CD4-positive, CD25-positive, alpha-beta regulatory T cell (primary cell): ENCODE measurements at regions not wholly inside any gene's neighbourhood (a gene's known extent, or its start where the extent isn't known, plus 50 kb on each side); places are given as distances from the start of the nearest gene placed in this dataset.

Experiments
- ATAC-seq, 2 donors: fragments of 150-1000 bp; cut with Tn5 transposase; one replicate each; pipeline ENCODE4 v1.10.0; 2021; ENCODE audit warnings: low read depth in 2 of 2, moderate number of reproducible peaks in 2 of 2, moderate library complexity in 1 of 2
- DNase-seq, 3 donors: peaks; one replicate each; pipeline versions ENCODE4 v3.0.0 to v3.0.0-alpha.2; 2012 to 2022; ENCODE audit warnings: mixed read lengths in 1 of 3
- H3K27ac ChIP-seq: one replicate; pipeline ENCODE4 v1.7.0; 2013; ENCODE audit warnings: mild to moderate bottlenecking, low read length; ENCODE audit not compliant: insufficient read depth, poor library complexity, severe bottlenecking
- H3K27me3 ChIP-seq: one replicate; pipeline ENCODE4 v1.7.0; 2013; ENCODE audit warnings: low read length; ENCODE audit not compliant: control insufficient read depth, insufficient read depth
- H3K36me3 ChIP-seq: one replicate; pipeline ENCODE4 v1.7.0; 2013; ENCODE audit warnings: mild to moderate bottlenecking, low read length, moderate library complexity; ENCODE audit not compliant: control insufficient read depth, insufficient read depth
- H3K4me1 ChIP-seq: 2 replicates; pipeline ENCODE4 v1.7.0; 2013; ENCODE audit warnings: mild to moderate bottlenecking, low read length; ENCODE audit not compliant: insufficient read depth, control insufficient read depth, poor library complexity, severe bottlenecking
- H3K4me3 ChIP-seq: one replicate; pipeline ENCODE4 v1.7.0; 2013; ENCODE audit warnings: low read depth, mild to moderate bottlenecking, low read length, moderate library complexity
- H3K9me3 ChIP-seq, 2 experiments: 1 replicate in 1 of 2; 2 replicates in 1 of 2; pipeline ENCODE4 v1.7.0; 2013; ENCODE audit warnings: low read length in 2 of 2, mild to moderate bottlenecking in 1 of 2, moderate library complexity in 1 of 2; ENCODE audit not compliant: control insufficient read depth in 2 of 2
- H3K27ac Mint-ChIP-seq, 3 donors: one replicate each; pipeline ENCODE4 v1.8.0; 2020 to 2022; ENCODE audit warnings: mild to moderate bottlenecking in 3 of 3, mixed read lengths in 3 of 3, moderate library complexity in 2 of 3
- H3K27me3 Mint-ChIP-seq: one replicate; pipeline ENCODE4 v1.8.0; 2022; ENCODE audit warnings: mild to moderate bottlenecking, mixed read lengths
- H3K36me3 Mint-ChIP-seq: one replicate; pipeline ENCODE4 v1.8.0; 2020; ENCODE audit warnings: mixed read lengths
- H3K4me1 Mint-ChIP-seq, 4 donors: one replicate each; pipeline ENCODE4 v1.8.0; 2020 to 2022; ENCODE audit warnings: mixed read lengths in 4 of 4, mild to moderate bottlenecking in 1 of 4
- H3K4me3 Mint-ChIP-seq, 4 donors: one replicate each; pipeline ENCODE4 v1.8.0; 2020 to 2022; ENCODE audit warnings: mild to moderate bottlenecking in 4 of 4, mixed read lengths in 4 of 4, moderate library complexity in 3 of 4
- H3K9me3 Mint-ChIP-seq, 7 donors: one replicate each; pipeline ENCODE4 v1.8.0; 2020 to 2022; ENCODE audit warnings: mixed read lengths in 7 of 7, mild to moderate bottlenecking in 3 of 7, moderate library complexity in 2 of 7

DNA sequence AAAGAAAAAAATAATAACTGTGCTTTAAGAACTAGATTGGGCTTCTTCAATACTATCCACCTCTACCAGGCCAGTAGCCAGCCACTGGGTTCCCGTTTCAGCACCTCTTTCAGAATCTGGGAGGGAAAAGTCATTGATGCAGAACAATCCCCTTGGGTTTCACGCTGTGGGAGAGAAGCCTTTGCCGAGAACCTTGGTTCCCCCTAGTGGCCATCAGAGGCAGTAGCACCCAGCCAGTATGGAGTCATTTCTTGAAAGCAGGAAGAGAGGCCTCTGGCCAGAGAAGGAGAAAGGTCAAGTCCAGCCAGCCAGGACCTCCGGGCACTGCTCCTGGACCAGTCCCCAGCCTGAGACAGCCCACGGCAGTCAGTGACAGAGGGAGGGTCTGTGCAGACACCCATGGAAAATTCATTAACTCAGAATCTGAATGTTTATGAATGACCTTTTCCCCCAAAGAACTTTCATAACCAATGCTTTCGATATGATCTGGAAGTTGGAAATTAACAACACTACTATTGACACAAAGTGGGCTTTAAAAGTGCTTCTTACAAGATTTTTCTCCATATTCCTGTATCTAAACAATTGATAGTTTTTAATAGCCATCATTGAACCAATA lies 51.2 kb upstream of the CDH5 start:
- DNase-seq (peak; percentile 24 to 58 (median 39)), ATAC-seq (peak; percentile 65 to 71)
- no peaks in the 10 kb centered on the region for H3K36me3 Mint-ChIP-seq
- no peak overlapping the region for H3K4me3 ChIP-seq
- no peak overlapping the region for H3K27ac ChIP-seq
- peaks cover 0 to 4% (median 2%) of the 10 kb centered on the region in 4 donors for H3K4me1 Mint-ChIP-seq
- no peaks in the 10 kb centered on the region for H3K36me3 ChIP-seq
- H3K27me3 ChIP-seq, result peaks cover 3% of the 10 kb centered on the region
- no peaks in the 10 kb centered on the region for H3K9me3 Mint-ChIP-seq
- H3K27me3 Mint-ChIP-seq, result no peaks in the 10 kb centered on the region
- no peak overlapping the region for H3K4me3 Mint-ChIP-seq
- H3K4me1 ChIP-seq, result no peaks in the 10 kb centered on the region
- no peaks in the 10 kb centered on the region for H3K9me3 ChIP-seq
- H3K27ac Mint-ChIP-seq, result no peak overlapping the region

DNA sequence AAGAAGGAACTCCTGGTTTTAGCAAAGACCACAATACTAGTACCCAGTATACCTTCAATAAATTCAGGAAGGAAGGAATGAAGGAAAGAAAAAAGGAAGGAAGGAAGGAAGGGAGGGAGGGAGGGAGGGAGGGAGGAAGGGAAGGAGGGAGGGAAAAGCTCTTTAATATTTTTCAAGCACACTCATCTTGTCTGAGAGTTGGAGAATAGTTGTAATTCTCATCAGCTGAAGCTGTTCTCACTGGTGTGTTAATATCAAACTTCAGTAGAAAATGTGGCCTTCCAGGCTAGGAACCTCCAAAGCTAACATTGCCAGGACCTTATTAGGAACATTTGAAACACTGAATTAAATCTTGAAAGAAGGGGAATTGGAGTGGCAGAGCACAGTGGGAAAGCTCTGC lies 55.2 kb upstream of the CDH5 start:
- H3K36me3 Mint-ChIP-seq, result no peaks in the 10 kb centered on the region
- no peak for ATAC-seq
- H3K4me1 Mint-ChIP-seq, result peaks cover 0 to 4% (median 2%) of the 10 kb centered on the region in 4 donors
- Histone ChIP-seq H3K4me1 (no peaks in the 10 kb centered on the region), H3K9me3 (no peaks in the 10 kb centered on the region), H3K4me3 (no peak overlapping the region), H3K27ac (no peak overlapping the region), H3K27me3 (no peaks in the 10 kb centered on the region), H3K36me3 (no peaks in the 10 kb centered on the region)
- H3K27ac Mint-ChIP-seq, result no peak overlapping the region
- H3K27me3 Mint-ChIP-seq, result no peaks in the 10 kb centered on the region
- no peak overlapping the region for H3K4me3 Mint-ChIP-seq
- no peaks in the 10 kb centered on the region for H3K9me3 Mint-ChIP-seq
- no peak for DNase-seq

DNA sequence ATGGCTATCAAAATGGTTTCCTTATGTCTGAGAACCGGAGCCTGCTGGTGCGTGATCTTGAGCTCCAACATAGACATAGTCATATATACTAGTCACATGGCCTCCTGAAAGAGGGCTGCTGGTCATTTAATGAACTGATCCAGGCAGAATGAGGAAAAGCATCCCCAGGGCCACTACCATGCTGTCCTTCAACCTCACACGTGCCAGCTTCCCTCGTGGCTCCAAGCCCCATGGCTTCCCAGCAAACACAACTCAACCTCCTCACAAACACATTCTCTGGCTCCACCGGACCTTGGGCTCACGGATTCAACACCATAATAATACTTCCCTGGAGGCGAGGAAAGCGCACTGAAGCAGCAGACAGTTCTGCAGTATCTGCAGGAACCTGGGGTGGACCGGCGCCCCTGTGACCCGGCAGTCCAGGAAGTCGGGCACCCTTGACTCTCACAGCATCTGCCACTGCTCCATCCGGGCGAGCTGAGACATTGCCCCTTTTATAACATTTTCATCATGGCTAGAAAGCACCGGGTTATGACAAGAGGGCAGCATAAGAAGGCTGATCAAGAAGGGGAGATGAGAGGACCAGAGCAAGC lies 57.2 kb upstream of the CDH5 start:
- H3K27me3 ChIP-seq, result no peaks in the 10 kb centered on the region
- Mint-ChIP-seq H3K9me3 (no peaks in the 10 kb centered on the region), H3K4me1 (no peaks in the 10 kb centered on the region), H3K36me3 (no peaks in the 10 kb centered on the region), H3K27ac (no peak overlapping the region), H3K4me3 (no peak overlapping the region), H3K27me3 (no peaks in the 10 kb centered on the region)
- H3K4me1 ChIP-seq, result no peaks in the 10 kb centered on the region
- no peak overlapping the region for H3K4me3 ChIP-seq
- ATAC-seq, result no peak
- no peak for DNase-seq
- H3K9me3 ChIP-seq, result no peaks in the 10 kb centered on the region
- no peaks in the 10 kb centered on the region for H3K36me3 ChIP-seq
- no peak overlapping the region for H3K27ac ChIP-seq

DNA sequence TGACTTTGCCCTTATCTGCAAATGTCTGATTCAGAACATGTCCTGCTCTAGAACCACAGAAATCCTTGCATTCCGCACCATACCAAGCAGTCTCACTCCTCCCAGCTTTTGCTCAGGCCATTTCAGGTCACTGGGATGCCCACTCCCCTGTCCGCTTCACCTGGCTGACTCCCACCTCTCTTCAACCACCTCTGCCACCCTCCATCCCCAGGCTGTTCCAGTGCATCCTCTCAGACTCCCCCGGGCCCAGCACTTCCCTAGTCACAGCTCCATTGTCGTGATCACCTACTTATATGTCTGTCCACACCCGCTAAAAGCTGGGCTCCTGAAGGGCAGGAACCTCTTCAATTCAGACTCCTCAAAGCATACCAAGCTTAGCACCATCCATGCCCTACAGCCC lies 58.4 kb upstream of the CDH5 start:
- ATAC-seq (no peak), DNase-seq (no peak)
- Mint-ChIP-seq H3K36me3 (no peaks in the 10 kb centered on the region), H3K9me3 (no peaks in the 10 kb centered on the region), H3K4me3 (no peak overlapping the region), H3K27me3 (no peaks in the 10 kb centered on the region), H3K27ac (peak overlapping the region in 1 of 3 donors; percentile 7), H3K4me1 (no peaks in the 10 kb centered on the region)
- Histone ChIP-seq H3K9me3 (no peaks in the 10 kb centered on the region), H3K4me3 (no peak overlapping the region), H3K27ac (no peak overlapping the region), H3K4me1 (no peaks in the 10 kb centered on the region), H3K27me3 (no peaks in the 10 kb centered on the region), H3K36me3 (no peaks in the 10 kb centered on the region)

DNA sequence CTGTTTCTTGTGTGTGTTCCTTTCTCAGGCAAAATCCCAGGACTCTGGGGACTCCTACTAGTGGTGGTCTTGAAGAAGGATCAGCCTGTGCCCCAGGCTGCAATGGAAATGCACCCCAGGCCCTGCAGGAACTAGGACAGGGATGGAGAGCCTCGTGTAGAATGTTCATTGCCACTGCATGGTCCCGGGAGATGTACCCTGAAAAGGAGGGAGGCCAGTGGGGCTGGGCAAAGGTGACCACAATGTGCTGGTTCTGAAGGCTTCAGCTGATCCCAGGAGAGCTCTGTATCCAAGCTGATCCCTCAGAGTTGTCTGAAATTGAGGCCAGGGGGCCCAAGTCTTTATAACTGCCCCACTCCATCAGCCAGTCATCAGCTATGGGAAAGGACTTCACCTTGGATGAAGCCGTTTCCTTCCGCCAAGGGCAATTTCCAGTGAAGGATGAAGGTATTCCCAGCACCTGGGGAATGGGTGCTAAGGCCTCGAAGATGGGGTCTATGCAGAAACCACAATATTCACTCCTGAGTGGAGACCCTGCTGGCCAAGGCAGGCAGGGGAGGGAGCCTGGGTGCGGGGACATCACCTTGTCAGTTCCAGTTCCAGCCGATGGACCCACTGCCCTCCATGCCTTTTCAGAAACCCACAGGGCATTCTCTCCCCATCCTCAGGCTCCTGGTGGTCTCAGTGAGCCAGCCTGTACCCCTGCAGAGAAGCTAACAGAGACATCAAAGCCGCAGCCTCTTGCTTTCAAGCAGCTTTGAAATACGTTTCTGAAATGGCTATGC lies 59.9 kb upstream of the CDH5 start:
- no peak overlapping the region for H3K4me3 ChIP-seq
- H3K27me3 ChIP-seq, result no peaks in the 10 kb centered on the region
- Mint-ChIP-seq H3K9me3 (no peaks in the 10 kb centered on the region), H3K4me3 (no peak overlapping the region), H3K27ac (no peak overlapping the region), H3K27me3 (no peaks in the 10 kb centered on the region), H3K36me3 (no peaks in the 10 kb centered on the region), H3K4me1 (no peaks in the 10 kb centered on the region)
- H3K36me3 ChIP-seq, result no peaks in the 10 kb centered on the region
- ATAC-seq (no peak), DNase-seq (no peak)
- H3K4me1 ChIP-seq, result no peaks in the 10 kb centered on the region
- H3K9me3 ChIP-seq, result no peaks in the 10 kb centered on the region
- H3K27ac ChIP-seq, result no peak overlapping the region

DNA sequence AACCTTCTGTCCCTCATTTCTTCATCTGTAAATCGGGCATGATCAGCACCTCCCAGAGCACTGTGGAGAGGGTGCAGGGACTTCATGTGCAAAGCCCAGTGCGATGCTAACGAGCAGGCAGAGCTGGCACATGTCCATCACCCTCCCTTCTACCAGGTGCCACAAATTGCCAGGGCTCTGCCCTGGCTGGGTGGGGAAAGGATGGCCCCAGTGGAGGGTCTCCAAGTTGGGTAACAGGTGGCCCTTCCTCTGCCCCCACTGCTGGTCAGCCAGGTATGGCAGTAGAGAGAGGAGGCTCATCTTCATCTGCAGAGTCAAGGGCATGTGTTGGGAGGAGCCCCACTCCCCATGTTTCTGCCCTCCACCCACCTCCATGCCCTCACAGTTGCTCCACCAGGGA lies 61.5 kb upstream of the CDH5 start:
- no peak overlapping the region for H3K4me3 ChIP-seq
- DNase-seq (no peak), ATAC-seq (no peak)
- Mint-ChIP-seq H3K27ac (no peak overlapping the region), H3K27me3 (no peaks in the 10 kb centered on the region), H3K4me3 (no peak overlapping the region), H3K4me1 (peaks cover 0 to 5% (median 0%) of the 10 kb centered on the region in 4 donors), H3K9me3 (peaks cover 0 to 1% (median 0%) of the 10 kb centered on the region in 7 donors), H3K36me3 (no peaks in the 10 kb centered on the region)
- no peaks in the 10 kb centered on the region for H3K27me3 ChIP-seq
- no peaks in the 10 kb centered on the region for H3K36me3 ChIP-seq
- no peaks in the 10 kb centered on the region for H3K4me1 ChIP-seq
- H3K27ac ChIP-seq, result no peak overlapping the region
- H3K9me3 ChIP-seq, result no peaks in the 10 kb centered on the region

DNA sequence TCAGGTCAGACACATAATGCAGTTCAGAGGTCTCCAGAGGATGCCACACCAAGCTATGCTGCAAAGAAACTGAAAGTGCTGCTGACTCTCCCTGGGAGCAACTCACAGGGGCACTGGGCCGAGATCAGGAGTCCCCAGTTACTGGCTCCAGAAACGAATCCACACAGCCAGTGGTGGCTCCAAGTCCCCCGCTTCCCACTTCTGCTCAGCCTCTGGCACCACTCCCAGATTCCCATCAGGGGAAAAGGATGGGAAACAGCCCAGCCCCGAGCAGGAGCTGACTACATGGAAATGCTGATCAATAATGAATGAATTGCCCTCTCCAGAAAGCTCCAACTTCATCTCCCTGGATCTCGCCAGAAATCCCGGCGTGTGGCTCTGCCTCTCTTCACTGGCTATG lies 62.3 kb upstream of the CDH5 start:
- Histone ChIP-seq H3K9me3 (no peaks in the 10 kb centered on the region), H3K36me3 (no peaks in the 10 kb centered on the region), H3K4me1 (no peaks in the 10 kb centered on the region), H3K27ac (no peak overlapping the region), H3K27me3 (no peaks in the 10 kb centered on the region), H3K4me3 (no peak overlapping the region)
- DNase-seq (no peak), ATAC-seq (no peak)
- no peak overlapping the region for H3K4me3 Mint-ChIP-seq
- H3K27me3 Mint-ChIP-seq, result no peaks in the 10 kb centered on the region
- peaks cover 0 to 12% (median 3%) of the 10 kb centered on the region in 4 donors for H3K4me1 Mint-ChIP-seq
- no peak overlapping the region for H3K27ac Mint-ChIP-seq
- H3K36me3 Mint-ChIP-seq, result no peaks in the 10 kb centered on the region
- H3K9me3 Mint-ChIP-seq, result peaks cover 0 to 1% (median 0%) of the 10 kb centered on the region in 7 donors
